ENCODE measurements at regions not wholly inside any gene's neighbourhood (a gene's known extent, or its start where the extent isn't known, plus 50 kb on each side); places are given as distances from the start of the nearest gene placed in this dataset.

GRCh38 chr13:48862572-48862971 lies 113.1 kb upstream of the FNDC3A start (continued):
- TF ChIP-seq CHD7 (IDR thresholded peaks at IDR 0.05; ENCODE audit: insufficient replicate concordance, low read length), result no peak
- no peak for TF ChIP-seq SIRT6 (IDR thresholded peaks at IDR 0.05; ENCODE audit: low read length)
- no peak for TF ChIP-seq JUN (IDR thresholded peaks at IDR 0.05; ENCODE audit: low read depth, low read length)
- no peak for TF ChIP-seq KDM1A (IDR thresholded peaks at IDR 0.05; ENCODE audit: borderline replicate concordance, low read length)
- TF ChIP-seq FOSL1 (IDR thresholded peaks at IDR 0.05; ENCODE audit: insufficient read depth, low read depth, low read length), result no peak
- TF ChIP-seq CEBPB (IDR thresholded peaks at IDR 0.05; ENCODE audit: low read depth, low read length), result no peak
- TF ChIP-seq, protein P1, sequence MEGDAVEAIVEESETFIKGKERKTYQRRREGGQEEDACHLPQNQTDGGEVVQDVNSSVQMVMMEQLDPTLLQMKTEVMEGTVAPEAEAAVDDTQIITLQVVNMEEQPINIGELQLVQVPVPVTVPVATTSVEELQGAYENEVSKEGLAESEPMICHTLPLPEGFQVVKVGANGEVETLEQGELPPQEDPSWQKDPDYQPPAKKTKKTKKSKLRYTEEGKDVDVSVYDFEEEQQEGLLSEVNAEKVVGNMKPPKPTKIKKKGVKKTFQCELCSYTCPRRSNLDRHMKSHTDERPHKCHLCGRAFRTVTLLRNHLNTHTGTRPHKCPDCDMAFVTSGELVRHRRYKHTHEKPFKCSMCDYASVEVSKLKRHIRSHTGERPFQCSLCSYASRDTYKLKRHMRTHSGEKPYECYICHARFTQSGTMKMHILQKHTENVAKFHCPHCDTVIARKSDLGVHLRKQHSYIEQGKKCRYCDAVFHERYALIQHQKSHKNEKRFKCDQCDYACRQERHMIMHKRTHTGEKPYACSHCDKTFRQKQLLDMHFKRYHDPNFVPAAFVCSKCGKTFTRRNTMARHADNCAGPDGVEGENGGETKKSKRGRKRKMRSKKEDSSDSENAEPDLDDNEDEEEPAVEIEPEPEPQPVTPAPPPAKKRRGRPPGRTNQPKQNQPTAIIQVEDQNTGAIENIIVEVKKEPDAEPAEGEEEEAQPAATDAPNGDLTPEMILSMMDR (IDR thresholded peaks at IDR 0.05; ENCODE audit: control extremely low read depth in 1 of 3, insufficient read depth in 1 of 3, low read depth in 1 of 3, low read length in 3 of 3), result no peak
- TF ChIP-seq USF2 (IDR thresholded peaks at IDR 0.05; ENCODE audit: low read length), result no peak
